ENCODE measurements at regions not wholly inside any gene's neighbourhood (a gene's known extent, or its start where the extent isn't known, plus 50 kb on each side); places are given as distances from the start of the nearest gene placed in this dataset.

DNA sequence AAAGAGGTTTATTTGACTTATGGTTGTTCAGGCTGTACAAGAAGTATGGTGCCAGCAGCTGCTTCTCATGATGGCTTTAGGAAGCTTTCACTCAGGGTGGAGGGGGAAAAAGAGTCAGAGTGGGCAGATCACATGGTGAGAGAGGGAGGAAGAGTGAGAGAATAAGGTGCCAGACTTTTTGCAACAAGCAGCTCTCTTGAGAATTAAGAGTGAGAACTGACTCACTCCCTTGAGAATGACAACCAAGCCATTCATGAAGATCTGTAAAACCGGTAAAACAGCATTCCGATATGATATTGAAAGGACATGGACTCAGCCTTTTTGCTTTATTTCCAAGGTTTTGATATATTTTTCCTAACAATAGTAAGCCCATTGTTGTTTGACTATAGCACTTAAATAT lies 501.2 kb downstream of the GALC start:
- Histone ChIP-seq H4K20me1 (ENCODE audit: insufficient read depth, low read length) (no peaks in the 10 kb centered on the region), H3K4me2 (ENCODE audit: low read depth, low read length) (no peak overlapping the region), H3K27me3 (replicated peaks; ENCODE audit: insufficient read depth, low read length) (no peaks in the 10 kb centered on the region), H3K4me3 (ENCODE audit: low read length) (no peak overlapping the region), H3K4me1 (ENCODE audit: low read length) (no peaks in the 10 kb centered on the region), H3K36me3 (replicated peaks; ENCODE audit: insufficient read depth, low read length) (no peaks in the 10 kb centered on the region), H3F3A (ENCODE audit: insufficient read depth, low read length) (no peaks in the 10 kb centered on the region), H3K27ac (ENCODE audit: low read length) (no peak overlapping the region), H3K9ac (ENCODE audit: low read length) (no peak overlapping the region), H3K79me2 (ENCODE audit: low read length) (no peaks in the 10 kb centered on the region), H3K9me3 (replicated peaks; ENCODE audit: insufficient read depth, low read length) (no peaks in the 10 kb centered on the region), H2AFZ (ENCODE audit: low read length) (no peak overlapping the region), H3K9me2 (replicated peaks; ENCODE audit: insufficient read depth, low read length) (no peaks in the 10 kb centered on the region)
- no peak for DNase-seq
- TF ChIP-seq EZH2 (optimal IDR thresholded peaks at IDR 0.05; ENCODE audit: low read depth, low read length) (no peak), EZH2phosphoT487 (IDR thresholded peaks at IDR 0.05; ENCODE audit: low read length) (no peak)
- TF ChIP-seq, protein P1, sequence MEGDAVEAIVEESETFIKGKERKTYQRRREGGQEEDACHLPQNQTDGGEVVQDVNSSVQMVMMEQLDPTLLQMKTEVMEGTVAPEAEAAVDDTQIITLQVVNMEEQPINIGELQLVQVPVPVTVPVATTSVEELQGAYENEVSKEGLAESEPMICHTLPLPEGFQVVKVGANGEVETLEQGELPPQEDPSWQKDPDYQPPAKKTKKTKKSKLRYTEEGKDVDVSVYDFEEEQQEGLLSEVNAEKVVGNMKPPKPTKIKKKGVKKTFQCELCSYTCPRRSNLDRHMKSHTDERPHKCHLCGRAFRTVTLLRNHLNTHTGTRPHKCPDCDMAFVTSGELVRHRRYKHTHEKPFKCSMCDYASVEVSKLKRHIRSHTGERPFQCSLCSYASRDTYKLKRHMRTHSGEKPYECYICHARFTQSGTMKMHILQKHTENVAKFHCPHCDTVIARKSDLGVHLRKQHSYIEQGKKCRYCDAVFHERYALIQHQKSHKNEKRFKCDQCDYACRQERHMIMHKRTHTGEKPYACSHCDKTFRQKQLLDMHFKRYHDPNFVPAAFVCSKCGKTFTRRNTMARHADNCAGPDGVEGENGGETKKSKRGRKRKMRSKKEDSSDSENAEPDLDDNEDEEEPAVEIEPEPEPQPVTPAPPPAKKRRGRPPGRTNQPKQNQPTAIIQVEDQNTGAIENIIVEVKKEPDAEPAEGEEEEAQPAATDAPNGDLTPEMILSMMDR (IDR thresholded peaks at IDR 0.05; ENCODE audit: low read length): no peak

DNA sequence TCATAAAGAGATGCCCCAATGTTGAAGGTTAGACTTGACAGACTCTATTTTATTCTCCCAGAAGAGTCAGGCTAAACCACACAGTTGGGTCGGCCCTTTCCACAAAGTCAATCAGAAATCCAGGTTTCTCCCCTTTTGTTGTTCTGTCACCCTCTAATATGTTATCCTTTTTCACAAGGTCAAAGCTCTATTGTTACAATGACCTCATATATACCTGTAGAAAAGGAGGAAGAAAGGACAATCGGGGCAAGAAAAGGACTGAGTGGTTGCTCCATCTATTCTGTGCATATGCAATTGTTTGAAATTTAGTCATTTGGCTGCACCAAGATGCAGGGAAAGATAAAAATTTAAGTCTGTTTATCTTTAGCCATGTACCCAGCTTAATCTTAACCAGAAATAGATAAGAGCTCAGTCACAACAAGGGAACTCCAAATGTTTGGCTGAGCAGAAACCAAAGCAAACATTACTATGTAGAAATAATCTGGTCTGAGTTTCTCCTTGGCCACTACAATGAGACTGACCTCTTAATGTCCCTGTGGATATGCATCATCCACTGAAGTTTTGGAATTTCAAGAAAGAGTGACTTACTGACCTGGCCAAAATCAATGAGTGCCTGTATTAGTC lies 503.7 kb downstream of the GALC start:
- H3K27me3 ChIP-seq (replicated peaks; ENCODE audit: insufficient read depth, low read length): no peaks in the 10 kb centered on the region
- DNase-seq: no peak
- no peaks in the 10 kb centered on the region for H4K20me1 ChIP-seq (ENCODE audit: insufficient read depth, low read length)
- H3K27ac ChIP-seq (ENCODE audit: low read length): no peak overlapping the region
- H3K9me2 ChIP-seq (replicated peaks; ENCODE audit: insufficient read depth, low read length): no peaks in the 10 kb centered on the region
- no peaks in the 10 kb centered on the region for H3K79me2 ChIP-seq (ENCODE audit: low read length)
- H3K36me3 ChIP-seq (replicated peaks; ENCODE audit: insufficient read depth, low read length): no peaks in the 10 kb centered on the region
- H3K9ac ChIP-seq (ENCODE audit: low read length): no peak overlapping the region
- H2AFZ ChIP-seq (ENCODE audit: low read length): no peak overlapping the region
- H3K4me3 ChIP-seq (ENCODE audit: low read length): no peak overlapping the region
- no peaks in the 10 kb centered on the region for H3K4me1 ChIP-seq (ENCODE audit: low read length)
- no peak overlapping the region for H3K4me2 ChIP-seq (ENCODE audit: low read depth, low read length)
- TF ChIP-seq EZH2 (optimal IDR thresholded peaks at IDR 0.05; ENCODE audit: low read depth, low read length): no peak
- no peak for TF ChIP-seq EZH2phosphoT487 (IDR thresholded peaks at IDR 0.05; ENCODE audit: low read length)
- TF ChIP-seq, protein P1 (IDR thresholded peaks at IDR 0.05; ENCODE audit: low read length): no peak
- H3K9me3 ChIP-seq (replicated peaks; ENCODE audit: insufficient read depth, low read length): no peaks in the 10 kb centered on the region
- no peaks in the 10 kb centered on the region for H3F3A ChIP-seq (ENCODE audit: insufficient read depth, low read length)

GRCh38 chr14:87483271-87484260 lies 509.4 kb downstream of the GALC start:
- H3K9me2 ChIP-seq (replicated peaks; ENCODE audit: insufficient read depth, low read length): no peaks in the 10 kb centered on the region
- TF ChIP-seq EZH2phosphoT487 (IDR thresholded peaks at IDR 0.05; ENCODE audit: low read length) (no peak), EZH2 (optimal IDR thresholded peaks at IDR 0.05; ENCODE audit: low read depth, low read length) (no peak)
- TF ChIP-seq, protein P1 (IDR thresholded peaks at IDR 0.05; ENCODE audit: low read length): no peak
- H3K9me3 ChIP-seq (replicated peaks; ENCODE audit: insufficient read depth, low read length): no peaks in the 10 kb centered on the region
- no peaks in the 10 kb centered on the region for H3K36me3 ChIP-seq (replicated peaks; ENCODE audit: insufficient read depth, low read length)
- H3K4me2 ChIP-seq (ENCODE audit: low read depth, low read length): no peak overlapping the region
- no peaks in the 10 kb centered on the region for H3K27me3 ChIP-seq (replicated peaks; ENCODE audit: insufficient read depth, low read length)
- H3K4me1 ChIP-seq (ENCODE audit: low read length): no peaks in the 10 kb centered on the region
- no peak overlapping the region for H2AFZ ChIP-seq (ENCODE audit: low read length)
- no peak for DNase-seq
- H3K79me2 ChIP-seq (ENCODE audit: low read length): no peaks in the 10 kb centered on the region
- no peak overlapping the region for H3K9ac ChIP-seq (ENCODE audit: low read length)
- no peaks in the 10 kb centered on the region for H3F3A ChIP-seq (ENCODE audit: insufficient read depth, low read length)
- H3K4me3 ChIP-seq (ENCODE audit: low read length): no peak overlapping the region
- no peak overlapping the region for H3K27ac ChIP-seq (ENCODE audit: low read length)
- H4K20me1 ChIP-seq (ENCODE audit: insufficient read depth, low read length): no peaks in the 10 kb centered on the region
